Neural cell (in vitro differentiated cells): ENCODE measurements at regions not wholly inside any gene's neighbourhood (a gene's known extent, or its start where the extent isn't known, plus 50 kb on each side); places are given as distances from the start of the nearest gene placed in this dataset.

Experiments used
- EP300 ChIP-seq: fragments of 450-650 bp; conservative IDR thresholded peaks from 2 replicates; pipeline ENCODE4 v1.6.1; 2014; ENCODE audit warnings: antibody characterized with exemption, mild to moderate bottlenecking, moderate library complexity; ENCODE audit not compliant: poor library complexity, severe bottlenecking
- EZH2 ChIP-seq: fragments of 200-600, 300-800 bp; shearing (Covaris generic), sonication (generic); IDR thresholded peaks from 2 replicates; pipeline ENCODE4 v1.6.1; 2014; ENCODE audit warnings: antibody characterized with exemption, low read length, borderline replicate concordance, mild to moderate bottlenecking; ENCODE audit not compliant: insufficient read depth, poor library complexity, severe bottlenecking
- MXI1 ChIP-seq: fragments of 450-650 bp; conservative IDR thresholded peaks from 2 replicates; pipeline ENCODE4 v1.6.1; 2014; ENCODE audit warnings: antibody characterized with exemption, mild to moderate bottlenecking; ENCODE audit not compliant: poor library complexity, severe bottlenecking
- POLR2AphosphoS5 ChIP-seq: IDR thresholded peaks from 2 replicates; pipeline ENCODE4 v1.6.1; 2012
- SMC3 ChIP-seq: fragments of 450-650 bp; conservative IDR thresholded peaks from 2 replicates; pipeline ENCODE4 v1.6.1; 2014; ENCODE audit warnings: antibody characterized with exemption, mild to moderate bottlenecking, moderate library complexity; ENCODE audit not compliant: poor library complexity
- TF ChIP-seq, protein P1 (sequence below): fragments of 450-650 bp; IDR thresholded peaks from 2 replicates; pipeline ENCODE4 v1.5.1; 2014; ENCODE audit warnings: antibody characterized with exemption, mild to moderate bottlenecking, moderate library complexity; ENCODE audit not compliant: poor library complexity, severe bottlenecking
- TF ChIP-seq, protein P2 (sequence below): IDR thresholded peaks from 2 replicates; pipeline ENCODE4 v1.6.1; 2012; ENCODE audit warnings: borderline replicate concordance

DNA sequence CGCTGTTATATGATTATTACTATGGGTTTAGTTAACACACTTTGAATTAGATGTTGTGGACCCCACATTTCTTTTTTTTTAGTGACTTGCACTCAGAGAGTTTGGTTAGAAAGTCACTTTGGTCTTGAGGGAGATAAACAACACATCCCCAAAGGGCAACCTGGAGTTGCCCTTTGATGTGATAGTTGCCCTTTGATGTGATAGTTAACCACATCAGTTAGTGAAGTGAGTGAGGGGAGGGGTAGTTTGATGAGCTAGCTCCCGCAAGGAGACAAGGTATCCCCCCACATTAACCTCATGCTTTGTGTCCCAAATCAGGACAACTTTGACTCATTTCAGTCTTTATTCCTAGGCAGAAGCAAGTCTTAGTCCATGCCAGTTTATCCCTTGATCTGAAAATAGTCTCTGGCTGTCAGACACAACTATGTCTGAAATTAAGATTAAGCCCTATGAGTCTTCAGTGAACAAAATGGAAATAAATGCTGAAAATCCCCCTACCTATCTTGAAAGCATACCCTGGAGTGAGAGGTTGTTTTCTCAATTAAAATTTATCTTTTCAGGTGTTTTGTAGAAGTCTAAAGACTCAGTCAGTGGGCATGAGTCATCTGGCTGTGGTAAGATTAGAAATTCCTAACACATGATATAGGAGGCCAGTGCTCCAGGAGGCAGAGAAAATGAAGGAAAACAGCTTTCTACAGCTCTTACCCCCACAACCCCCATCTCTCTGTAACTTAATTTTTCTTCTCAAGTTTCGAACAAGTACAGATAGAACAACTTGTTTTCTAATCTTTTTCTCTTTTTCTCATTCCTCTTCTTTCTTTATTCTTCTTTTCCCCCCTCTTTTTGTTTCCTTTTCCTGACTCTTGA, 208.9 kb upstream of the DMRTA1 start:
- TF ChIP-seq SMC3 (no peak), MXI1 (no peak), EZH2 (no peak), POLR2AphosphoS5 (no peak), EP300 (no peak)
- TF ChIP-seq, protein P1, sequence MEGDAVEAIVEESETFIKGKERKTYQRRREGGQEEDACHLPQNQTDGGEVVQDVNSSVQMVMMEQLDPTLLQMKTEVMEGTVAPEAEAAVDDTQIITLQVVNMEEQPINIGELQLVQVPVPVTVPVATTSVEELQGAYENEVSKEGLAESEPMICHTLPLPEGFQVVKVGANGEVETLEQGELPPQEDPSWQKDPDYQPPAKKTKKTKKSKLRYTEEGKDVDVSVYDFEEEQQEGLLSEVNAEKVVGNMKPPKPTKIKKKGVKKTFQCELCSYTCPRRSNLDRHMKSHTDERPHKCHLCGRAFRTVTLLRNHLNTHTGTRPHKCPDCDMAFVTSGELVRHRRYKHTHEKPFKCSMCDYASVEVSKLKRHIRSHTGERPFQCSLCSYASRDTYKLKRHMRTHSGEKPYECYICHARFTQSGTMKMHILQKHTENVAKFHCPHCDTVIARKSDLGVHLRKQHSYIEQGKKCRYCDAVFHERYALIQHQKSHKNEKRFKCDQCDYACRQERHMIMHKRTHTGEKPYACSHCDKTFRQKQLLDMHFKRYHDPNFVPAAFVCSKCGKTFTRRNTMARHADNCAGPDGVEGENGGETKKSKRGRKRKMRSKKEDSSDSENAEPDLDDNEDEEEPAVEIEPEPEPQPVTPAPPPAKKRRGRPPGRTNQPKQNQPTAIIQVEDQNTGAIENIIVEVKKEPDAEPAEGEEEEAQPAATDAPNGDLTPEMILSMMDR: no peak
- TF ChIP-seq, protein P2, sequence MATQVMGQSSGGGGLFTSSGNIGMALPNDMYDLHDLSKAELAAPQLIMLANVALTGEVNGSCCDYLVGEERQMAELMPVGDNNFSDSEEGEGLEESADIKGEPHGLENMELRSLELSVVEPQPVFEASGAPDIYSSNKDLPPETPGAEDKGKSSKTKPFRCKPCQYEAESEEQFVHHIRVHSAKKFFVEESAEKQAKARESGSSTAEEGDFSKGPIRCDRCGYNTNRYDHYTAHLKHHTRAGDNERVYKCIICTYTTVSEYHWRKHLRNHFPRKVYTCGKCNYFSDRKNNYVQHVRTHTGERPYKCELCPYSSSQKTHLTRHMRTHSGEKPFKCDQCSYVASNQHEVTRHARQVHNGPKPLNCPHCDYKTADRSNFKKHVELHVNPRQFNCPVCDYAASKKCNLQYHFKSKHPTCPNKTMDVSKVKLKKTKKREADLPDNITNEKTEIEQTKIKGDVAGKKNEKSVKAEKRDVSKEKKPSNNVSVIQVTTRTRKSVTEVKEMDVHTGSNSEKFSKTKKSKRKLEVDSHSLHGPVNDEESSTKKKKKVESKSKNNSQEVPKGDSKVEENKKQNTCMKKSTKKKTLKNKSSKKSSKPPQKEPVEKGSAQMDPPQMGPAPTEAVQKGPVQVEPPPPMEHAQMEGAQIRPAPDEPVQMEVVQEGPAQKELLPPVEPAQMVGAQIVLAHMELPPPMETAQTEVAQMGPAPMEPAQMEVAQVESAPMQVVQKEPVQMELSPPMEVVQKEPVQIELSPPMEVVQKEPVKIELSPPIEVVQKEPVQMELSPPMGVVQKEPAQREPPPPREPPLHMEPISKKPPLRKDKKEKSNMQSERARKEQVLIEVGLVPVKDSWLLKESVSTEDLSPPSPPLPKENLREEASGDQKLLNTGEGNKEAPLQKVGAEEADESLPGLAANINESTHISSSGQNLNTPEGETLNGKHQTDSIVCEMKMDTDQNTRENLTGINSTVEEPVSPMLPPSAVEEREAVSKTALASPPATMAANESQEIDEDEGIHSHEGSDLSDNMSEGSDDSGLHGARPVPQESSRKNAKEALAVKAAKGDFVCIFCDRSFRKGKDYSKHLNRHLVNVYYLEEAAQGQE: no peak
